ENCODE measurements at regions not wholly inside any gene's neighbourhood (a gene's known extent, or its start where the extent isn't known, plus 50 kb on each side); places are given as distances from the start of the nearest gene placed in this dataset.

GRCh38 chr19:20482721-20483120 is 82.9 kb downstream of the ZNF737 start:
- no peak for TF ChIP-seq TAF1 (IDR thresholded peaks at IDR 0.05; ENCODE audit: borderline replicate concordance, insufficient read depth, low read length)
- TF ChIP-seq, protein P1, sequence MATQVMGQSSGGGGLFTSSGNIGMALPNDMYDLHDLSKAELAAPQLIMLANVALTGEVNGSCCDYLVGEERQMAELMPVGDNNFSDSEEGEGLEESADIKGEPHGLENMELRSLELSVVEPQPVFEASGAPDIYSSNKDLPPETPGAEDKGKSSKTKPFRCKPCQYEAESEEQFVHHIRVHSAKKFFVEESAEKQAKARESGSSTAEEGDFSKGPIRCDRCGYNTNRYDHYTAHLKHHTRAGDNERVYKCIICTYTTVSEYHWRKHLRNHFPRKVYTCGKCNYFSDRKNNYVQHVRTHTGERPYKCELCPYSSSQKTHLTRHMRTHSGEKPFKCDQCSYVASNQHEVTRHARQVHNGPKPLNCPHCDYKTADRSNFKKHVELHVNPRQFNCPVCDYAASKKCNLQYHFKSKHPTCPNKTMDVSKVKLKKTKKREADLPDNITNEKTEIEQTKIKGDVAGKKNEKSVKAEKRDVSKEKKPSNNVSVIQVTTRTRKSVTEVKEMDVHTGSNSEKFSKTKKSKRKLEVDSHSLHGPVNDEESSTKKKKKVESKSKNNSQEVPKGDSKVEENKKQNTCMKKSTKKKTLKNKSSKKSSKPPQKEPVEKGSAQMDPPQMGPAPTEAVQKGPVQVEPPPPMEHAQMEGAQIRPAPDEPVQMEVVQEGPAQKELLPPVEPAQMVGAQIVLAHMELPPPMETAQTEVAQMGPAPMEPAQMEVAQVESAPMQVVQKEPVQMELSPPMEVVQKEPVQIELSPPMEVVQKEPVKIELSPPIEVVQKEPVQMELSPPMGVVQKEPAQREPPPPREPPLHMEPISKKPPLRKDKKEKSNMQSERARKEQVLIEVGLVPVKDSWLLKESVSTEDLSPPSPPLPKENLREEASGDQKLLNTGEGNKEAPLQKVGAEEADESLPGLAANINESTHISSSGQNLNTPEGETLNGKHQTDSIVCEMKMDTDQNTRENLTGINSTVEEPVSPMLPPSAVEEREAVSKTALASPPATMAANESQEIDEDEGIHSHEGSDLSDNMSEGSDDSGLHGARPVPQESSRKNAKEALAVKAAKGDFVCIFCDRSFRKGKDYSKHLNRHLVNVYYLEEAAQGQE (IDR thresholded peaks at IDR 0.05; ENCODE audit: insufficient read depth in 1 of 2, low read depth in 2 of 2, low read length in 2 of 2) = no peak
- TF ChIP-seq POLR2AphosphoS5 (IDR thresholded peaks at IDR 0.05; ENCODE audit: low read depth, low read length) = no peak

Data from PFSK-1 (cell line).